ENCODE measurements at regions not wholly inside any gene's neighbourhood (a gene's known extent, or its start where the extent isn't known, plus 50 kb on each side); places are given as distances from the start of the nearest gene placed in this dataset.

GRCh38 chr22:22348127-22348814 lies 103.7 kb downstream of the VPREB1 start:
- H3K27ac ChIP-seq (ENCODE audit: low read depth, low read length) = no peak overlapping the region
- H4K5ac ChIP-seq (ENCODE audit: low read length) = no peak overlapping the region
- no peak overlapping the region for H3K4me3 ChIP-seq (ENCODE audit: low read length)
- no peak overlapping the region for H2BK5ac ChIP-seq (ENCODE audit: low read length)
- no peaks in the 10 kb centered on the region for H3K4me1 ChIP-seq (ENCODE audit: control insufficient read depth, low read depth, low read length)
- no peak overlapping the region for H3K23ac ChIP-seq (ENCODE audit: low read length)
- no CpG with 5 or more reads among the region's 5 CpGs for WGBS (ENCODE audit: extremely low coverage, insufficient coverage, low lambda C conversion rate)
- no peak overlapping the region for H2BK15ac ChIP-seq (replicated peaks; ENCODE audit: low read depth)
- H4K8ac ChIP-seq (ENCODE audit: low read depth, low read length) = no peak overlapping the region
- peak; percentile 64 for DNase-seq
- H3K27me3 ChIP-seq (ENCODE audit: insufficient read depth, low read length, poor library complexity) = peaks cover 7% of the 10 kb centered on the region
- no peaks in the 10 kb centered on the region for H3K36me3 ChIP-seq (ENCODE audit: control insufficient read depth, insufficient read depth, low read length)
- H3K9ac ChIP-seq (ENCODE audit: low read length) = no peak overlapping the region
- H3K4me2 ChIP-seq (ENCODE audit: low read length) = no peak overlapping the region
- H3K79me2 ChIP-seq (ENCODE audit: control insufficient read depth, insufficient read depth, low read length) = no peaks in the 10 kb centered on the region
- no peak overlapping the region for H2AK5ac ChIP-seq (ENCODE audit: low read length)
- no peaks in the 10 kb centered on the region for H3K79me1 ChIP-seq (ENCODE audit: low read length)
- H3K4ac ChIP-seq (ENCODE audit: low read depth, low read length) = no peak overlapping the region
- H3K56ac ChIP-seq (ENCODE audit: low read length) = no peak overlapping the region
- no peak overlapping the region for H2BK120ac ChIP-seq (ENCODE audit: low read depth, low read length)
- H3K18ac ChIP-seq (ENCODE audit: low read length) = no peak overlapping the region

- H3K27ac ChIP-seq (ENCODE audit: low read depth, low read length) = no peak overlapping the region
- peaks cover 7% of the 10 kb centered on the region for H3K27me3 ChIP-seq (ENCODE audit: insufficient read depth, low read length, poor library complexity)
- no peak overlapping the region for H2AK5ac ChIP-seq (ENCODE audit: low read length)
These were observed 104.3 kb downstream of the VPREB1 start for GRCh38 chr22:22348815-22349454.

GRCh38 chr22:22349455-22349836 lies 104.9 kb downstream of the VPREB1 start:
- Histone ChIP-seq H3K56ac (ENCODE audit: low read length) (no peak overlapping the region), H3K4me3 (ENCODE audit: low read length) (no peak overlapping the region), H2BK15ac (replicated peaks; ENCODE audit: low read depth) (no peak overlapping the region), H3K4me1 (ENCODE audit: control insufficient read depth, low read depth, low read length) (no peaks in the 10 kb centered on the region), H3K27me3 (ENCODE audit: insufficient read depth, low read length, poor library complexity) (peaks cover 7% of the 10 kb centered on the region), H3K79me2 (ENCODE audit: control insufficient read depth, insufficient read depth, low read length) (no peaks in the 10 kb centered on the region), H2BK5ac (ENCODE audit: low read length) (no peak overlapping the region), H3K18ac (ENCODE audit: low read length) (no peak overlapping the region), H4K5ac (ENCODE audit: low read length) (no peak overlapping the region), H3K79me1 (ENCODE audit: low read length) (no peaks in the 10 kb centered on the region), H4K8ac (ENCODE audit: low read depth, low read length) (no peak overlapping the region), H3K23ac (ENCODE audit: low read length) (no peak overlapping the region), H3K36me3 (ENCODE audit: control insufficient read depth, insufficient read depth, low read length) (no peaks in the 10 kb centered on the region), H2AK5ac (ENCODE audit: low read length) (no peak overlapping the region), H3K4me2 (ENCODE audit: low read length) (no peak overlapping the region), H3K9ac (ENCODE audit: low read length) (no peak overlapping the region), H3K4ac (ENCODE audit: low read depth, low read length) (no peak overlapping the region), H2BK120ac (ENCODE audit: low read depth, low read length) (no peak overlapping the region), H3K27ac (ENCODE audit: low read depth, low read length) (no peak overlapping the region)
- no CpG with 5 or more reads among the region's 3 CpGs for WGBS (ENCODE audit: extremely low coverage, insufficient coverage, low lambda C conversion rate)
- peak; percentile 27 for DNase-seq

More at GRCh38 chr22:22348815-22349454, 104.3 kb downstream of the VPREB1 start:
- no peak for DNase-seq
- no peak overlapping the region for H3K4ac ChIP-seq (ENCODE audit: low read depth, low read length)
- WGBS (ENCODE audit: extremely low coverage, insufficient coverage, low lambda C conversion rate) = no CpG with 5 or more reads among the region's 6 CpGs
- no peaks in the 10 kb centered on the region for H3K36me3 ChIP-seq (ENCODE audit: control insufficient read depth, insufficient read depth, low read length)
- H3K56ac ChIP-seq (ENCODE audit: low read length) = no peak overlapping the region
- no peak overlapping the region for H3K23ac ChIP-seq (ENCODE audit: low read length)
- H3K18ac ChIP-seq (ENCODE audit: low read length) = no peak overlapping the region
- no peak overlapping the region for H2BK15ac ChIP-seq (replicated peaks; ENCODE audit: low read depth)
- no peak overlapping the region for H4K5ac ChIP-seq (ENCODE audit: low read length)
- H3K9ac ChIP-seq (ENCODE audit: low read length) = no peak overlapping the region
- no peak overlapping the region for H2BK5ac ChIP-seq (ENCODE audit: low read length)
- H3K4me1 ChIP-seq (ENCODE audit: control insufficient read depth, low read depth, low read length) = no peaks in the 10 kb centered on the region
- no peak overlapping the region for H2BK120ac ChIP-seq (ENCODE audit: low read depth, low read length)
- no peaks in the 10 kb centered on the region for H3K79me2 ChIP-seq (ENCODE audit: control insufficient read depth, insufficient read depth, low read length)
- no peak overlapping the region for H3K4me3 ChIP-seq (ENCODE audit: low read length)
- H4K8ac ChIP-seq (ENCODE audit: low read depth, low read length) = no peak overlapping the region
- no peaks in the 10 kb centered on the region for H3K79me1 ChIP-seq (ENCODE audit: low read length)
- no peak overlapping the region for H3K4me2 ChIP-seq (ENCODE audit: low read length)

- Histone ChIP-seq H3K4me3 (ENCODE audit: low read length) (no peak overlapping the region), H2AK5ac (ENCODE audit: low read length) (no peak overlapping the region), H4K8ac (ENCODE audit: low read depth, low read length) (no peak overlapping the region), H3K9ac (ENCODE audit: low read length) (no peak overlapping the region), H3K4ac (ENCODE audit: low read depth, low read length) (no peak overlapping the region), H2BK15ac (replicated peaks; ENCODE audit: low read depth) (no peak overlapping the region), H3K27ac (ENCODE audit: low read depth, low read length) (no peak overlapping the region), H3K36me3 (ENCODE audit: control insufficient read depth, insufficient read depth, low read length) (no peaks in the 10 kb centered on the region), H3K4me2 (ENCODE audit: low read length) (no peak overlapping the region), H3K23ac (ENCODE audit: low read length) (no peak overlapping the region), H3K27me3 (ENCODE audit: insufficient read depth, low read length, poor library complexity) (peaks cover 10% of the 10 kb centered on the region), H3K18ac (ENCODE audit: low read length) (no peak overlapping the region), H4K5ac (ENCODE audit: low read length) (no peak overlapping the region), H3K4me1 (ENCODE audit: control insufficient read depth, low read depth, low read length) (no peaks in the 10 kb centered on the region), H3K56ac (ENCODE audit: low read length) (no peak overlapping the region), H3K79me2 (ENCODE audit: control insufficient read depth, insufficient read depth, low read length) (no peaks in the 10 kb centered on the region), H2BK5ac (ENCODE audit: low read length) (no peak overlapping the region), H3K79me1 (ENCODE audit: low read length) (no peaks in the 10 kb centered on the region), H2BK120ac (ENCODE audit: low read depth, low read length) (no peak overlapping the region)
- no CpG with 5 or more reads among the region's 3 CpGs for WGBS (ENCODE audit: extremely low coverage, insufficient coverage, low lambda C conversion rate)
- DNase-seq = no peak
These were observed 106.8 kb downstream of the VPREB1 start for GRCh38 chr22:22351366-22351765.

- Histone ChIP-seq H3K56ac (ENCODE audit: low read length) (no peak overlapping the region), H3K23ac (ENCODE audit: low read length) (no peak overlapping the region), H3K4me1 (ENCODE audit: control insufficient read depth, low read depth, low read length) (no peaks in the 10 kb centered on the region), H3K4me2 (ENCODE audit: low read length) (no peak overlapping the region), H4K5ac (ENCODE audit: low read length) (no peak overlapping the region), H2BK5ac (ENCODE audit: low read length) (no peak overlapping the region), H3K4ac (ENCODE audit: low read depth, low read length) (no peak overlapping the region), H3K4me3 (ENCODE audit: low read length) (no peak overlapping the region), H3K79me2 (ENCODE audit: control insufficient read depth, insufficient read depth, low read length) (no peaks in the 10 kb centered on the region), H2BK15ac (replicated peaks; ENCODE audit: low read depth) (no peak overlapping the region), H3K27ac (ENCODE audit: low read depth, low read length) (no peak overlapping the region), H3K18ac (ENCODE audit: low read length) (no peak overlapping the region), H4K8ac (ENCODE audit: low read depth, low read length) (no peak overlapping the region), H2BK120ac (ENCODE audit: low read depth, low read length) (no peak overlapping the region), H3K79me1 (ENCODE audit: low read length) (no peaks in the 10 kb centered on the region), H3K27me3 (ENCODE audit: insufficient read depth, low read length, poor library complexity) (peaks cover 10% of the 10 kb centered on the region), H3K9ac (ENCODE audit: low read length) (no peak overlapping the region), H2AK5ac (ENCODE audit: low read length) (no peak overlapping the region), H3K36me3 (ENCODE audit: control insufficient read depth, insufficient read depth, low read length) (no peaks in the 10 kb centered on the region)
- DNase-seq = no peak
- WGBS (ENCODE audit: extremely low coverage, insufficient coverage, low lambda C conversion rate) = no CpG with 5 or more reads among the region's 5 CpGs
These were observed 107.9 kb downstream of the VPREB1 start for GRCh38 chr22:22352371-22352999.
